GM21381 (cell line): ENCODE measurements at regions not wholly inside any gene's neighbourhood (a gene's known extent, or its start where the extent isn't known, plus 50 kb on each side); places are given as distances from the start of the nearest gene placed in this dataset.
"Not testable (repeated sequence)": the region's sequence is repeated elsewhere in the genome, so short reads cannot be mapped to it uniquely, and the experiment has no call there.

Source experiments
- ATAC-seq: cut with Tn5 transposase; IDR thresholded peaks from one replicate; pipeline ENCODE4 v1.9.1; 2021; ENCODE audit warnings: mild to moderate bottlenecking, moderate library complexity; ENCODE audit not compliant: unreplicated experiment

DNA sequence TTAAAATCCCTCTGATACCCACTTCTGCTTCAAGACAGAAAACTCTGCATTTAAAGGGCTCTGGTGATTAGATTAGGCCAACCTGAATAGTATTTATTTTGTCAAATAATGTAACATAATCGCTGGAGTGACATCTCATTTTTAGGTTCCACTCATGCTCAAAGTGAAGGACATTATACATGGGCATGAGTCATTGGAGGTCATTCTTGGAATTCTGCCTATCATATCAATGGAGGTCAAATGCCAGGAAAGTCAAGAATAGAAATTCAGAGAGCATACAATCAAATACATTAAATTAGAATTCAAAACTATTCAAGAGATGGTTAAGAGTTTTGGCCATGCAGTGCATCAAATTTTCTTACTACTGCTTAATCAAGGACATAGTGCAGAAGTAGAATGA lies 50.8 kb upstream of the PRSS1 start:
- ATAC-seq = no peak

DNA sequence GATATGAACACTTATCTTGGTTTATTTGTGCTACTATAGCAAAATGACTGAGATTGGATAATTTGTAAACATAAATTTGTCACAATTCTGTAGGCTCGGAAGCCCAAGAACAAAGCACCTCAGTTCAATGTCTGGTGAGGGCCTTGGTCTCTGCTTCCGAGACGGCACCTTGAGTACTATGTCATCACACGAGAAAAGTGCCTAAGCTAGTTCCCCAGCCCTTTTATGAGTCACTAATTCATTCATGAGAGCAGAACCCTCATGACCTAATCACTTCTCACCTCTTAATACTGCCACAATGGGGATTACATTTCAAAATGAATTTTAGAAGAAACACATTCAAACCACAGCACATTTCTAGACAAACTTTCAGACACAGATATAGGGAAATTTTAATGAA lies 52.0 kb upstream of the PRSS1 start:
- no peak for ATAC-seq

DNA sequence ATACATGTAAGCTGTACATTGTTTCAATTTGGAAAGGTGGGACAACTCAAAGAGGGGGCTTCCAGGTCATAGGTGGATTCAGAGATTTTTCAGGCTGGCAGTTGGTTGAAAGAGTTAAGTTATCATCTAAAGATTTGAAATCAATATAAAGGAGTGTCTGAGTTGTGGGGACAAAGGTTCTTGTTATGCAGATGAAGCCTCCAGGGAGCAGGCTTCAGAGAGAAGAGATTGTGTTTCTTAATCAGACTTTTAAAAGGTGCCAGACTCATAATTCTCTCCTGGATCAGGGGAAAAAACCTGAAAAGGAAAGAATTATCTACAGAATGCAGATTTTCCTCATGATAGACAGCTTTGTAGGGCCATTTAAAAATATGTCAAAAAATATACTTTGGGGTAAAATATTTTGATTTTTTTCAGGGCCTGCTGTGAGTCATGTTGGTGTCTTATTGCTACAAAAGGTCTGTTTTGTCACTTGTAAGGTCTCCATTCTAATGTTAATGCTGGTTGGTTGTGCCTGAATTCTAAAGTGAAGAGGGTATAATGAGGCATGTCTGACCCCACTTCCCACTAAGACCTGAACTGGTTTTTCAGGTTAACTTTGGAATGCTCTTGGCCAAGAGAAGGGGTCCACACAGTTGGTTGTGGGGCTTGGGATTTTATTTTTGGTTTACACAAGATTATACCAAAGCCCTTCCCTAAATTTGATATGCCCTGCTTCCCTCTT lies 52.7 kb upstream of the PRSS1 start:
- no peak for ATAC-seq

DNA sequence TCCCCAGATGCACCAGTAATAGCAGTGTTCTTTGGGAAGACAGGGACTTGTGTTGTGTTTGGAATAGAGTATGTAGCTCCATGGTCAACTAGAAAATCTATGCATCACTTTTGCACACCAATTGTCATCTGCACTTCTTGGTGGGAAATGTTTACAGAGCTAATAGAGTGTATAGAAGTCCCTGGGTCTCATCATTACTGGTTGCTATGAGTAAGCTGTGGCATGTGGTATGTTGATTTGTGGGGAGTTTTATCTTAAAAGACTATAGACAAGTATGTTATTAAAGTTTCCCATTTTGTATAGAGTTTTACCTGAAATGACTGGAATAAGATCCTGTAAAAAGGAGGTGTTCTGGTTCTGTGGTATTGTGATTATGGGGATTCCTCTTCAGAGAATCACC lies 55.4 kb upstream of the PRSS1 start:
- no peak for ATAC-seq

DNA sequence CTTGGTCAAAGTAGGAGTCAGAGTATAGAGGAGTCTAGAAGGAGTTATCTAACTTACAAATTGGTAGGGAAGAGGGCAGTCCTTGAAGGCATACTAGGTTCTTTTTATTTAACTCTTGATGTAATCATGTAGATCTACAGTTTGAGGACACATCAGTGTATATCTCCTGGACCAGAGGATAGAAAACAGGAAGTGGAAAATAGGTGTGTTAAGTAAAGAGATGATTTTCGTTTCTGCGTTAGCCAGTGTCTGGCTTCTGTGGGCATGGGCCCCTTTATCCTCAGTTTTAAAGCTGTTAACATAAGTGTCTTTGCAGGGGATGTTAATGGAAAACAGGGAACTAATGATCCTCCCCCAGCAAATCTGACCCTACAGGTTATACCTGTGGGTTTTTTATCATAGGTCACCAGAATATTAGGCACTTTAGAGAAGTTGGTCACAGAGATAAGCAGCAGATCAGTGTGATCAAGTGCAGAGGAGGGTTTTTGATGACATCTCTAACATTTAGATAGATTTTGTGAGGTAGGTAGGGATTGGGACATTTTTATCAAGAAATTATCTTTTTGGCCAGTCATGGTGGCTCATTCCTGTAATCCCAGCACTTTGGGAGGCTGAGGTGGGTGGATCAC lies 58.6 kb upstream of the PRSS1 start:
- ATAC-seq = peak; percentile 63

DNA sequence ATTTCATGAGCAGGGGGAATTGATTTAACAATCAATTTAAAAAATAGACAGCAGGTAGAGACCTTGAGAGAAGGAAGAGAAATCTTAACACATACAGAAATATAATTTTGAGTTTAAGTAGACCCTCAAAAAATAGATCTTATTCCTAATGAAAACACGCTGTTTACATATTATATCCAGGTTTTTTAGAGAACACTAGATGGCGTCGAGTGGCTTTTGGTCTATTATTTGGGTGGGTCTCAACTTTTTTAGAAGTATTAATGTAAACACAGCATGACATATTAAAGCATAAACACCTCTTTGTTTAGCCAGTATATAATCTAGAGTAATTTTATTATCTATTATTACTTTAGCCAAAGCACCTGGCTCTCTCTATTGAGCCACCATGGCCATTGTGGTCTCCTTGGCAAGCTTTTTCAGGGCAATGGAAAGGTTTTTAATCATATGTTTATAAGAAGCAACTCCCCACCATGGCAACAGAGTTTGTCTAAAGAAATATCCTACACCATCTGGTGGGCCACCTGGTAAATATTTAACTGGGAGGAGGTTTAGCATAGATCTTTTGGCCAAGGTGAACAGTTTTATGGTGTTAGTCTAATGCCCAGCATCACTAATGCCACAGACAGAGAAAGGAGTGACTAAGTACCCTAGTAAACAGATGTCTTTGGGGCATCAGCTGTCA lies 59.7 kb upstream of the PRSS1 start:
- no peak for ATAC-seq

DNA sequence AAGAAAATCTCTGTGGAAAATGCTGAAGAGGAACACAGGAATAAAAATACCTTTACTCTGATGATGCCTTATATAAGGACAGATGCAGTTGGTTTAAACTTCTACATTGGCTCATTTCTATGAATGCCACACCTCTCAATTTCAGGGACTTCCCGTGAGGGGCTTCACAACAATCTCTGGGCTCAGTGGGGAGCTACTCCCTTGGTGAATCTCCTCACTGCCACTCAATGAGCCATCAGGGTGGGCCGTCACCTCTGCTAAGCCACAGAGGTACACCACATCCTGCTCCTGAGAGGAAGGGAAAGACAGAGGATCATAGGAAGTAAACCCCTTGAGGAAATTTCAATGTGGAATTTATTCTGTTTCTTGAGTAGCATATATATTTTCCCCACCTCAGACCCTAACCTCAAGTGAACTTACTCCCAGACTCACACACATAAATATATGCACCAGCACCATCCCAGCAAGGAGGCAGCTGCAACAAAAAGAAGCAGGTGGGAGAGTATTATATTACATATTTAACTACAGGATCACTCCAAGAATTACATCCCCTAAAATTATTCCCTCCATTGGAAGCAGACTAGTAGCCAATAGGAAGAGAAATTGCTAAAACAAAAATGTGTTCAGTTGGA lies 63.3 kb upstream of the PRSS1 start:
- ATAC-seq = no peak

DNA sequence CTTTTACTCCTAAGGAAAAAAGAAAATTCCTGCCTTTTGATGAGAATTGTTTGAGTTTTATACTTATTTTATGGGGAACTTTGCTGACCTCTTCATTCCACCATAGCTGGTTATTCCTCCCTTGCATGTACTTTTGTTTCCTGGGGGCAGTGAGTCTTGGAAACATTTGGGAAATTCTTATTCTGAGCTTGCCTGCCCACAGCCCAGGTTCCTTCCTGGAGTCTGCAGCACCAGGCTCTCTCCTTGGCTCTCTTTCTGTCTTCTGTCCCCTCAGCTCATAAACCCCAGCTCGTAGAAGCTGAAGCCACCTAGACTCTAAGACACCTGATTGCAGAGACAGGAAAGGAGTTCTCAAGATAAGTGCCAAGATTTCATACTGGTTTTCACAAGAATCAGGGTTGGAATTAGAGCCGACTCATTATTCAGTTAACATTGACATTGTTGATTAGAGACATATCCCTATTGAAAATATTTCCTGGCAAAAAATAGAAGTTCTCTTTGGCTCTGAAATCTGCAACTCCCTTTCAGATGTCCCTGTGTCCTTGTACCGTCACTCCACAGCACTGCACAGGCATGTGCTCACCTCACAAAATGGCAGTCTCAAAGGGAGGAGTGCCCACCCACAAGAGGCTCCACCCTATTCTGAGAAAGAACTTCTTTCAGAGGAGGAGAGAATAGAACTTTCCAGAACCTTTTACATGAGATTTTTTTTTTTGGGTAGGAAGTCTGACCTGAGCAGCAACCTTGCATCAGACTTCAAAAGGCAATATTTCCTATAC lies 67.8 kb upstream of the PRSS1 start:
- ATAC-seq = no peak

DNA sequence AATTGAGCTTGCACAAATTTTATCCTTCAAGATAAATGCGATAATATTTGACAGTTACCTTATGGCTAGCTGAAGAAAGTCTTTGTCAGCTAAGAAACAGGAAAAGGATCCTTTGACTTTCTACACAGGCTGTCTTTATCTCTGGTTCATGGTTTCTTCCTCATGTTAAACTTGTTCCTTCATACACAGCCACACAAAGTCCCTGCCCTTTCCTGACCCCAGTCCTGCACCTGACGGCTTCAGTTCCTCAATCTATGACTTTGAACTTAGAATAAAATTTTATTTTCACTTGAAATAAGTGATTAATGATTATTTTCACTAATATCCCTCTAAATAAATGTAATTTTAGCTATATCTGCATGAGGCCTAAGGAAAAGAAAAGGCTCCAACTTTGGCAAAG lies 77.8 kb upstream of the PRSS1 start:
- ATAC-seq = no peak

DNA sequence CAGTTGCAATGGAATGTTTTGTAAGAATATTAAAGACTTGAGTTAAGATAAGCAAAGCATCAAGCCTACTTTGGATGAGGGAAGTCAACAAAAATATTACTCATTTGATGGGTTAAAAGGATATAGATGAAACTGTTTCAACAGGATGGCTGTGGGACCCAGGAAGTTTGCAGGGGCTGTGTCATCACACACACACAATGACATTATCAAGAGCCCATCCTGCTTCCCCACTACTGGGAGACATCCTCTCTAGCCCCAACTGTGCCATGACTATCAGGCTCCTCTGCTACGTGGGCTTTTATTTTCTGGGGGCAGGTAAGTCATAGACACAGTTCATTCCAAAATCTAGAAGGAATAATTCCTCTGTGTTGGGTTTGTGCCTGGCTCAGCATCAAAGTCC lies 78.8 kb upstream of the PRSS1 start:
- ATAC-seq = no peak

DNA sequence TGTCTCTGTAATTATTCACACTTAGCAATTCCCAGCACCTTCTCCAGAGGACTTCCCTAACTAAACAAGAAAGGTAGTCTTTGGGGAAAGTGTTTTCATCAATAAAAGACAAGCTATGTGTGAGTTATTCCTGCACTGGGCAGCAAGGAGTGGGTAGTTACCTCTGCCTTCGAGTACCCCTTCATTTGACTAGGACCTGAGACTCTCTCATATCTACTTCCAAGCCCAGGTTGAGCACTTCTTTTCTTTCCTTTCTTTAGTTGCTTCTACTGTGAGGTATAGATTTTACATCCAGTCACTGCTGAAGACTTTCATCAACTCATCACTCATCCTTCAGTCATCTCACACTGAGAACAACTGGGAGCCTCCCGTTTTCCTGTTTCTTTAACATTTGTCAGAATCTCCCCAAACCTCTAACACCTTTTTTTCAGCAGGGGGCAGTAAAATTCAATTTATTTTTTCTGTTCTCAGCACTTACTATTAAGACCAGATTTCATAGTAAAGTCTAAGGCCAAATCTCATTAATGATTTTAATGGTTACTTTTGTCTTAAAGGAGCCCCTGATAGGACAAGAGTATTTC lies 80.1 kb upstream of the PRSS1 start:
- ATAC-seq = no peak

DNA sequence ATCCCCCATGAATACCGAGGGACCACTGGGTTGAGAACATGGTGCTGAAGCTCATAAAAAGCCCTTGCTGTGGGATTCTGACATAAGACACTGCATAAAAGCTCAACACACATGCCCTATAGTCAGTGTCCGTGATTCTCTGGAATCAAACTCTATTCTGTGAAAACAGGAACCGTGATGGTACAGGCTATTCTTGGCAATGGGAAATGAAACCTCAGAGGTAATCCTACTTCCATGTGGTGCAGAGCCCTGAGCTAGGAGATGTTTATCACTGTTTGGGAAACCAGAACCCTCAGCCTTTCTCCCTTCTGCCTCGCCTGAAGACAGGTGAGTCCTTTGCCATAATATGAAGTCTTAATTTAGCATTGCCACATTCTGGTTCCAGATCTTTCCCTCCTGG lies 80.8 kb upstream of the PRSS1 start:
- no peak for ATAC-seq

DNA sequence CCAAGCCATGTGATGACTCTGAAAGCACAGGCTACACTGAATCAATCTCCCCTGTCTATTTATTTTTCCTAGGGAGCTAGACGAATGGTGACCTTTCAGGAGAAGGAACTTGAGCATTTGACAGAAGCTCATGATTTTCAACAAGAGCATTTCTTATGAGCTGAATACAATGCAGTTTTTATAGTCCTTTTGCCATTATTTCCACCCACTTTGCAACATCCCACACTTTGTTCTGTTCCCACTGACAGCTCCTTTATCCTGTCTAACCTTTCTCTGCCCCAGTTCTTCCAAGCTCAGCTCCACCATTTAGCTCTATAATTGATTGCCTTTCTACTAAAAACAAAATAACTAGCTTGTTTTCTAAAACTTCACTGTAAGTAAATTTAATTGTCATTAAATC lies 91.9 kb upstream of the PRSS1 start:
- no peak for ATAC-seq

DNA sequence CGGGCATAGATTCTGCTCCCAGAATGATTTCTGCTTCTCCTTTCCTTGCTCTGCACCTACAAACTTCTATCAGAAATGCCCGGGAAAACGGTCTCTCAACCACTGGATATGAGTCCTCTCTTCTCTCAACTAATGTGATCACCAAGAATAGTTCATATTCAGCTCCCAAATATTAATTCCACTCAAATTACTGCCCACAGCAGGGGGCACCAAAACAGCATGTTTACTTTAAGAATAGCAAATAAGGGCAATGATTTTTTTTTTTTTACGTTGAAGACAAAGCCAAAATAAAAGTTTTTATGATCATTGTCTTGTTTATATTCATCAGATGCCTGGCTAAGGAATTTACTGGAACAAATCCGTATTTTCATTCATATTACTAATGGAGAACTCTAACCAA lies 94.9 kb upstream of the PRSS1 start:
- ATAC-seq = no peak

DNA sequence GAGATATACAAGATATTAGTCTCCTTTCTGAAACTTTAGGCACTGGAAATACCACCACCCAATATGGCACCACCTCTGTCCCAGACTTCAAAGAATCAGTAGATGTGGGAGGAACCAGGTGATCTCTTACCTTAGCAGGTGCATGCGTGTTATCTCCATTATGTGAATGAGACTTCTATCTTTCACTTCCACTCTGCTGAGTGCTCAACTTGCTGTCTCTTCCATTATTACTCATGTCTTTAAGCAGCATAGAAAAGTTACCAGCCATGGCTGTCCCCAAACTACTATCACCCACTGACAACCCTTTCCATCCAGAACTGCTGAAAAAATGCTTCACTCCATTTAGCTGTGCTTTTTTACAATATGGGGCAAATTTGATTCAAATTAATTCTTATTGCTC lies 101.5 kb upstream of the PRSS1 start:
- ATAC-seq = no peak

DNA sequence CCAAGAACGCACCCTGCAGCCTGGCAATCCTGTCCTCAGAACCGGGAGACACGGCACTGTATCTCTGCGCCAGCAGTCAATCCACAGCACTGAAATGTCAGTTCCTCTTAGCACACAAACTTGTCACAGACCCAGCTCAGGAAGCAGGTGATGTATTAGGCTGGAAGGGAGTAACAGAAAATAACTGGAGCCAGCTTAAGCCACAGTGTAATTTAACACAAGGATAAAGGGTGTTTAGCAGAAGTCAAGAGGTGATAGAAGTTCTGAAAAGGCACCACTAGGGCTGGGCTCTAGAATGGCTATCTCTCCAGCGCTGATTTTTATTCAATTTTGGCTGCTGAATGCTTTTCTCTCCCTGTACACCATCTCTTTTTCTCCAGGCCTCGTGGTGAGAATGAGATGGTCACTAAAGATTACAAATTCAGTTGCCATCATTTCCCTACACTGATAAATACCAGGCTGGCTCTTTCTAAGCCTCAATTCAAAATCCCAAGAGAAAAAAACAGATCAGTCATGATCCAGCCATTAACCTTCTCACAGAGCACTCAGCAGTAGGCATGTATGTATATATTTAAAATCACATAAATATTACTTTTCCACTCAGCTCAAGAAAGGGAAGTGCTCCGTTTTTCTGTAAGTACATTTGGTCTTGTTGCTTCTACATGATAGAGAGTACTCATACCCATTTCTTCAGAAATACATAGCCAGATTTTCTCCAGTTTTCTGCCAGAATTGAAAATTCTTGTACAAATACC lies 102.7 kb upstream of the PRSS1 start:
- no peak for ATAC-seq

DNA sequence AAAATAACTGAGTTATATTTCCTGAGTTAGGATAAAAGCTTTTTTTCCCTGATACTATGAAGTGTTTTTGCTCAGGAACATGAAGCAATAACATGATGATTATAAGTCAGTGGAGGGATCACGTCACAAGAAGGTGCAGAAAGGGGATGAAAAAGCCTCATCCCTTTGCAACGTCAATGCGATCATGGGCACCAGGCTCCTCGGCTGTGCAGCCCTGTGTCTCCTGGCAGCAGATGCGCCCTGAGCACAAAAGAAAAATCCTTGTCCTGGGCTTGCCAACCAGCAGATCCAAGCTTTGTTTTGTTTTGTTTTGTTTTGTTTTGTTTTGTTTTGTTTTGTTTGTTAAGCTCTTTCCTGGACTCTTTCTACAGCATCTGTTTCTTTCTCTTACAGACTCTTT lies 103.5 kb upstream of the PRSS1 start:
- ATAC-seq = no peak

DNA sequence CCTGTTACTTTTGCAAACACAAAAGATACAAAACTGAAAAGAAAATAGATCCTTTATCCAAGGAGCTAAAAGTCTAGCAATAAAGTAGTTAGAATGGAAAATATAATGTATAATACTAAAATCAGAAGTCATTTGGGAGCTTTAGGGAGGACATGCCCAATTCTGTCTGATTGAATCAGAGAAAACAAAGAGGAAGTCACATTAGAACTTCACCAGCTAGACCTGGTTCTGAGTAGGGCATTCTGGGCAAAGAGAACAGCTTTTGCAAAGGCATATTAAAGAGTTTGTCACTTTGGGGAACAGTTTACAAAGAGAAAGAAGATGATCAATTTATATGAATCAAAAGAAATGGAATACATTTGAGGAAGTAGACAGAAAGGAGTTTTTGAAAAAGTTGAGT lies 107.0 kb upstream of the PRSS1 start:
- no peak for ATAC-seq

DNA sequence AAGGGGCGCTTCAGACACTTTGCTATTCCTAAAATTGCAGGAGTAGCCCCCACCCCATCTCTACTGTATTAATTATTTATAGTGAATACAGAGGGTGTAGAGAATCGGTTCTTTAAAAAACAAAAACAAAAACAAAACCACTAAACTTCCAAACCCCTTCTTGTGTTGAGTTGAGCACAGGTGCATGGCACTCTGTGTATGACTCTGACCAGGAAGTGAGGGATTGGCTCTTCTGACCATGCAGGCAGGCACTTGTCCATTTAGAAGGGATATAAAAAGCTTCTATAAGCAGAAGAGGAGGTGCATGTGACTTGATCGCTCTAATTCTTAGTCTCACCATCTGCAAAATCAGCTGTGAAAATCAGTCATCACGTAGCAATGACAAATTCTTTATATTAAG lies 108.0 kb upstream of the PRSS1 start:
- not testable (repeated sequence) for ATAC-seq

DNA sequence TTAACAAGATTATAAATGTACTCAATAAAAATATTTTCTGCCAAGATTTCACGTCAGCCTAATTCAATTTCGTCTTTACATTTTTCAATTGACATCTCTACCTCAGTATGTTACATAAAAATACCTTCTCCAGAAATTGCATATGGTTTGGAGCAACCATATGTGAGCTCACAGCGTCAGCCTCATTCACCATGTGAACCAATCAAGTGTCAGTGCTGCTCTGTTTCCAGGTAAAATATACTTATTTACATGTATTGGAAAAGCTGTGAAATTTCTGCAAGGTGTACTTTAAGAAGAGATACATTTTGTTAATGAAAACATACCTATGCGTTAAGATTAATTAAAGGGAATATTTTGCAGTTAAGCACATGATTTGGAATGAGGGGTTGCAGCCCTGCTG lies 110.7 kb upstream of the PRSS1 start:
- no peak for ATAC-seq
